BE2C (cell line): ENCODE measurements at regions not wholly inside any gene's neighbourhood (a gene's known extent, or its start where the extent isn't known, plus 50 kb on each side); places are given as distances from the start of the nearest gene placed in this dataset.

Source experiments
- DNase-seq: peaks from one replicate; pipeline ENCODE4 v3.0.0-alpha.2; 2020
- H3K27me3 ChIP-seq: fragments of 250-450 bp; sonication (Bioruptor Pico); 2 replicates; pipeline ENCODE4 v1.5.1; 2020; ENCODE audit warnings: mild to moderate bottlenecking
- H3K36me3 ChIP-seq: fragments of 250-450 bp; sonication (Bioruptor Pico); 2 replicates; pipeline ENCODE4 v1.5.1; 2020; ENCODE audit warnings: mild to moderate bottlenecking
- H3K4me1 ChIP-seq: fragments of 250-450 bp; sonication (Bioruptor Pico); 2 replicates; pipeline ENCODE4 v1.5.1; 2020
- H3K4me3 ChIP-seq: 2 replicates; pipeline ENCODE4 v1.5.1; 2011; ENCODE audit warnings: low read depth, low read length
- H3K9me3 ChIP-seq: fragments of 250-450 bp; sonication (Bioruptor Pico); 2 replicates; pipeline ENCODE4 v1.5.1; 2020
- CTCF ChIP-seq: IDR thresholded peaks from 2 replicates; pipeline ENCODE4 v1.5.1; 2012; ENCODE audit warnings: mild to moderate bottlenecking, low read depth, low read length

DNA sequence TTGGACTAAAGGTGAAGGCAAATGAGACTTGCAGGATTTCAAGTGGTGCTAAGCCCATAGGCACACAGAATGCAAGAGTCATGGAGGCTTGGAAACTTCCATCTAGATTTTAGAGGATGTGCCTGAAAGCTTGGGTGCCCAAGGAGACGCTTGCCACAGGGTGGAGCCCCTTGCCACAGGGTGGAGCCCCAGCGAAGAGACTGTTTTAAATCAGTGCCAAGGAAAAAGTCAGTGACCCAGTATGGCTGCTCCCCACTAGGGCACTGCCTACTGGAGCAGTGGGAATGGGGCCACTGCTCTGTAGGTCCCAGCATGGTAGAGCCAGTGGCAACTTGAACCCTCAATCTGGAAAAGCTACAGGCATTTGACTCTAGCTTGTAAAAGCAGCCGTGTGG lies 794.2 kb upstream of the LCORL start:
- H3K27me3 ChIP-seq, result no peaks in the 10 kb centered on the region
- no peak overlapping the region for H3K4me3 ChIP-seq
- H3K4me1 ChIP-seq, result no peaks in the 10 kb centered on the region
- H3K36me3 ChIP-seq, result no peaks in the 10 kb centered on the region
- peak; percentile 41 for DNase-seq
- no peaks in the 10 kb centered on the region for H3K9me3 ChIP-seq
- TF ChIP-seq CTCF, result peak; percentile 54

DNA sequence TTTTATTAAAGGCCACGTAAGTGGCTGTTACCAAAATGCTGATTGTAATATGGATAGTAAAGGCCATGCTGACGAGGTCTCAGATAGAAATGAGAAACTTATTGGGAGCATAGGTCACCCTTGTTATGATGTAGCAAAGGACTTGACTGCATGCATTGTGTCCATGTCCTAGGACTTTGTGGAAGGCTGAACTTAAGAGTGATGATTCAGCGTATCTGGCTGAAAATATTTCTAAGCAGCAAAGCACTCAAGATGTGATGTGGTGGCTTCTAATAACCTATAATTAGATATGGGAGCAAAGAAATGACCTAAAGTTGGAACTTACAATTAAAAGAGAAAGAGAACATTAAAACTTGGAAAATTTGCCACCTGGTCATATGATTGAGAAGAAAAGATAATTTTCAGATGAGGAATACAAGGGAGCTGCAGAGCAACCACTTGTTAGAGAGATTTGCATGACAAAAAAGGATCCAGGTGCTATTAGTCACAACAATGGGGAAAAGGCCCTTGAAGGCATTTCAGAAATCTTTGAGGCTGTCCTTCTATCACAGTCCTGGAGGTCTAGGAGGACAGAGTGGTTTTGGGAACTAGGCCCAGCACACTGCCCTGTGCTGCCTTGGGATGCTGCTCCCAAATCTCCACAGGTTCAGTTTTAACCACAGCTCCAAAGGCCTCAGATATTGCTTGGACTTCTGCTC lies 793.7 kb upstream of the LCORL start:
- no peaks in the 10 kb centered on the region for H3K36me3 ChIP-seq
- no peak overlapping the region for H3K4me3 ChIP-seq
- H3K9me3 ChIP-seq, result no peaks in the 10 kb centered on the region
- H3K4me1 ChIP-seq, result no peaks in the 10 kb centered on the region
- DNase-seq, result no peak
- no peaks in the 10 kb centered on the region for H3K27me3 ChIP-seq
- TF ChIP-seq CTCF, result no peak

- no peak overlapping the region for H3K4me3 ChIP-seq
- H3K4me1 ChIP-seq, result no peaks in the 10 kb centered on the region
- no peaks in the 10 kb centered on the region for H3K36me3 ChIP-seq
- no peak for DNase-seq
- H3K27me3 ChIP-seq, result no peaks in the 10 kb centered on the region
- H3K9me3 ChIP-seq, result no peaks in the 10 kb centered on the region
- TF ChIP-seq CTCF, result no peak
These were observed 792.2 kb upstream of the LCORL start for GRCh38 chr4:18813771-18814170.

GRCh38 chr4:18813055-18813454 lies 791.5 kb upstream of the LCORL start:
- H3K36me3 ChIP-seq, result no peaks in the 10 kb centered on the region
- H3K9me3 ChIP-seq, result no peaks in the 10 kb centered on the region
- no peaks in the 10 kb centered on the region for H3K4me1 ChIP-seq
- DNase-seq, result no peak
- H3K27me3 ChIP-seq, result no peaks in the 10 kb centered on the region
- no peak overlapping the region for H3K4me3 ChIP-seq
- TF ChIP-seq CTCF, result no peak

- DNase-seq, result no peak
- Histone ChIP-seq H3K9me3 (no peaks in the 10 kb centered on the region), H3K4me1 (no peaks in the 10 kb centered on the region), H3K27me3 (no peaks in the 10 kb centered on the region), H3K4me3 (no peak overlapping the region), H3K36me3 (no peaks in the 10 kb centered on the region)
- no peak for TF ChIP-seq CTCF
These were observed 782.2 kb upstream of the LCORL start for GRCh38 chr4:18803781-18804180.

GRCh38 chr4:18798123-18798522 lies 776.6 kb upstream of the LCORL start:
- Histone ChIP-seq H3K4me3 (no peak overlapping the region), H3K4me1 (no peaks in the 10 kb centered on the region), H3K9me3 (no peaks in the 10 kb centered on the region), H3K36me3 (no peaks in the 10 kb centered on the region), H3K27me3 (no peaks in the 10 kb centered on the region)
- no peak for TF ChIP-seq CTCF
- DNase-seq, result no peak
